Activated CD4-positive, alpha-beta T cell treated with anti-CD3 and anti-CD28 coated beads for 24 hours (primary cell): ENCODE measurements at regions not wholly inside any gene's neighbourhood (a gene's known extent, or its start where the extent isn't known, plus 50 kb on each side); places are given as distances from the start of the nearest gene placed in this dataset.

ENCODE experiments used
- DNase-seq, 2 donors: peaks; one replicate each; pipeline ENCODE4 v3.0.0-alpha.2; 2020; ENCODE audit warnings: low read depth in 2 of 2

DNA sequence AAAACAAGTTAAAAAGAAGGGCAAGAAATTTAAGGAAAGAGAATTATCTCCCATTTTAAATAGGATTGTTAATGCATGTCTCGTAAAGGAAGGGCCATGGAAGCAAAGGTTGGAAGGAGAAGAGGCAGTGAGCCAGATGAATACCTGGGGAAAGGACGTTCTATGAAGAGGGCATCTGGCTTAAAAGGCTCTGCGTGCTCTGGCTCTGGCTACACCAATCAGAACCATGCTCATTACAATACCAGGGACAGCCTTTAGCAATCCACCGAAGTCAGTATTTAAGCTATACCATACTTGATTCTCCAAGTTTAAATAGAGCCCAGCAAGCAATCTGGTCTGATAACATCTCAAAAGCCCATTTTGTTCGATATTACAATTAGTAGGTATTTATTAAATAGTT, 58.5 kb upstream of the C1orf87 start:
- no peak for DNase-seq

DNA sequence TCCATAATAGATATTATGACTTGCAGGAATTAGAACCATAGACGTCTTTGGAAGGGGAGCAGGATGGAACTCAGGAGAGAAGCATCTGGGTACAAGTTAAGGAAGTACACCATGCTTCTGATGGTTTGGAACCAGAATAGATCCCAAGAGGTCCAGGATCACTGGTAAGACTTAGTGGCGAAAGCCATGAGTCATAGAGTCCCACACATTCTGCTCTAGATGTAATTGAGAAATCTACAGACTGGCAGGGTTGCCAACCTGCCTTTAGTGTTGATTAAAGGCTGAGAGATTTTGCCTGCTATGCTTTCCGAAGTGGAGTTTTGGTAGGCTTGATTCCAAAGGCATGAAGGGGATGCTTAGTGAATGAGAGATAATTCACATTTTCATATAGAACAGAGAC, 57.1 kb upstream of the C1orf87 start:
- no peak for DNase-seq

DNA sequence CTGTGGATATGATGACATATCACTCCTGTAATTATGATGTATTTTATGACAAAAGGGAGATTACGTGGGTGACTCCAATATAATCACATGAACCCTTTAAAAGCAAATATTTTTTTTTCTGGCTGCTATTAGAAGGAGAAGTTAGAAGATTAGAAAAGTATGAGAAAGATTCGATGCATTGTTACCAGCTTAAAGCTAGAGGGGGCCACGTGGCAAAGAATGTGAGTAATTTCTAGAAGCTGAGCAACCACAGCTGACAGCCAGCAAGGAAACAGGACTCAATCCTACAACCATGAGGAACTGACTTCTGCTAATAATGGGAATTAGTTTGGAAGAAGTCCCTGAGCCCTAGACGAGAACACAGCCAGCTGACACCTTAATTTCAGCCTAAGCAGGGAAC, 56.3 kb upstream of the C1orf87 start:
- no peak for DNase-seq

DNA sequence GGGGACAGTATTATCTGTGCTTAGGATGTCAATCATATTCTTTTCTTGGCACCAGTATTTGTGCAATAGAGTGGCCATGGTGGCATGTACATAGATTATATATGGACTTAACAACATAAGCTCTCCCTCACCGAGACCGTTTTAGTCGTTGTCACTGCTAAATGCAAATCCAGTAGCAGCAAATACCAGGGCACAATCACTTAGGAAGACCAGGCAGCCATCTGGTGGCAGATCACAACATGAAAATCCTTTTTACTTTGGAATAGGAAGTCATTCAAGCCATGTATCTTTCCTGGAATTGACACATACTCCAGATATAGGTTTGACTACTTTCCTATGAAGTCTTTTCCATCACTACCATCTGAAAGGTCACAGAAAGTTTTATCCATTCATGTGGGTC, 53.2 kb upstream of the C1orf87 start:
- no peak for DNase-seq
